ENCODE measurements at regions not wholly inside any gene's neighbourhood (a gene's known extent, or its start where the extent isn't known, plus 50 kb on each side); places are given as distances from the start of the nearest gene placed in this dataset.

- TF ChIP-seq TEAD4 (IDR thresholded peaks at IDR 0.05) (no peak), RAD21 (IDR thresholded peaks at IDR 0.05; ENCODE audit: low read depth) (no peak), NFIC (IDR thresholded peaks at IDR 0.05) (no peak), MAX (IDR thresholded peaks at IDR 0.05) (no peak), REST (IDR thresholded peaks at IDR 0.05; ENCODE audit: low read depth) (no peak)
Observed at GRCh38 chr7:12945901-12946300, 258.5 kb downstream of the ARL4A start.

- TF ChIP-seq CEBPB (IDR thresholded peaks at IDR 0.05), result no peak
Observed at GRCh38 chr7:12947465-12947864, 260.0 kb downstream of the ARL4A start.

GRCh38 chr7:12949060-12949931 is 261.9 kb downstream of the ARL4A start:
- no peak for TF ChIP-seq NFIC (IDR thresholded peaks at IDR 0.05)
- no peak for TF ChIP-seq TEAD4 (IDR thresholded peaks at IDR 0.05)
- no peak for TF ChIP-seq EP300 (IDR thresholded peaks at IDR 0.05; ENCODE audit: borderline replicate concordance)
- TF ChIP-seq REST (IDR thresholded peaks at IDR 0.05; ENCODE audit: low read depth), result no peak
- no peak for TF ChIP-seq CEBPB (IDR thresholded peaks at IDR 0.05)
- no peak for TF ChIP-seq TCF12 (IDR thresholded peaks at IDR 0.05; ENCODE audit: low read depth)
- no peak for TF ChIP-seq RAD21 (IDR thresholded peaks at IDR 0.05; ENCODE audit: low read depth)
- no peak for TF ChIP-seq MAX (IDR thresholded peaks at IDR 0.05)
- TF ChIP-seq ZBTB7A (IDR thresholded peaks at IDR 0.05; ENCODE audit: low read depth), result no peak
- no peak for TF ChIP-seq EGR1 (IDR thresholded peaks at IDR 0.05)
- TF ChIP-seq FOXM1 (IDR thresholded peaks at IDR 0.05; ENCODE audit: borderline replicate concordance, low read depth), result no peak
- TF ChIP-seq YY1 (IDR thresholded peaks at IDR 0.05; ENCODE audit: low read depth), result no peak
- TF ChIP-seq CREB1 (IDR thresholded peaks at IDR 0.05; ENCODE audit: low read depth), result no peak
- TF ChIP-seq USF1 (IDR thresholded peaks at IDR 0.05), result no peak
- no peak for TF ChIP-seq TAF1 (IDR thresholded peaks at IDR 0.05; ENCODE audit: low read depth)

GRCh38 chr7:12951397-12951801 is 264.0 kb downstream of the ARL4A start:
- TF ChIP-seq FOXM1 (IDR thresholded peaks at IDR 0.05; ENCODE audit: borderline replicate concordance, low read depth) (no peak), RAD21 (IDR thresholded peaks at IDR 0.05; ENCODE audit: low read depth) (no peak), NFIC (IDR thresholded peaks at IDR 0.05) (no peak), CREB1 (IDR thresholded peaks at IDR 0.05; ENCODE audit: low read depth) (no peak), ZBTB7A (IDR thresholded peaks at IDR 0.05; ENCODE audit: low read depth) (no peak), REST (IDR thresholded peaks at IDR 0.05; ENCODE audit: low read depth) (no peak), TAF1 (IDR thresholded peaks at IDR 0.05; ENCODE audit: low read depth) (no peak), EP300 (IDR thresholded peaks at IDR 0.05; ENCODE audit: borderline replicate concordance) (no peak), TCF12 (IDR thresholded peaks at IDR 0.05; ENCODE audit: low read depth) (no peak), EGR1 (IDR thresholded peaks at IDR 0.05) (no peak), CEBPB (IDR thresholded peaks at IDR 0.05) (no peak), MAX (IDR thresholded peaks at IDR 0.05) (no peak), USF1 (IDR thresholded peaks at IDR 0.05) (no peak), YY1 (IDR thresholded peaks at IDR 0.05; ENCODE audit: low read depth) (no peak), TEAD4 (IDR thresholded peaks at IDR 0.05) (no peak)
